ENCODE measurements at regions not wholly inside any gene's neighbourhood (a gene's known extent, or its start where the extent isn't known, plus 50 kb on each side); places are given as distances from the start of the nearest gene placed in this dataset.

- TF ChIP-seq, protein P1, sequence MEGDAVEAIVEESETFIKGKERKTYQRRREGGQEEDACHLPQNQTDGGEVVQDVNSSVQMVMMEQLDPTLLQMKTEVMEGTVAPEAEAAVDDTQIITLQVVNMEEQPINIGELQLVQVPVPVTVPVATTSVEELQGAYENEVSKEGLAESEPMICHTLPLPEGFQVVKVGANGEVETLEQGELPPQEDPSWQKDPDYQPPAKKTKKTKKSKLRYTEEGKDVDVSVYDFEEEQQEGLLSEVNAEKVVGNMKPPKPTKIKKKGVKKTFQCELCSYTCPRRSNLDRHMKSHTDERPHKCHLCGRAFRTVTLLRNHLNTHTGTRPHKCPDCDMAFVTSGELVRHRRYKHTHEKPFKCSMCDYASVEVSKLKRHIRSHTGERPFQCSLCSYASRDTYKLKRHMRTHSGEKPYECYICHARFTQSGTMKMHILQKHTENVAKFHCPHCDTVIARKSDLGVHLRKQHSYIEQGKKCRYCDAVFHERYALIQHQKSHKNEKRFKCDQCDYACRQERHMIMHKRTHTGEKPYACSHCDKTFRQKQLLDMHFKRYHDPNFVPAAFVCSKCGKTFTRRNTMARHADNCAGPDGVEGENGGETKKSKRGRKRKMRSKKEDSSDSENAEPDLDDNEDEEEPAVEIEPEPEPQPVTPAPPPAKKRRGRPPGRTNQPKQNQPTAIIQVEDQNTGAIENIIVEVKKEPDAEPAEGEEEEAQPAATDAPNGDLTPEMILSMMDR (conservative IDR thresholded peaks at IDR 0.05 in 1 of 2, IDR thresholded peaks at IDR 0.05 in 1 of 2; ENCODE audit: low read depth in 1 of 2, low read length in 2 of 2), result no peak
- no peak for TF ChIP-seq EZH2 (IDR thresholded peaks at IDR 0.05; ENCODE audit: low read length, missing control alignments)
These were observed 765.5 kb upstream of the EPHA7 start for GRCh38 chr6:94184666-94185464.
